HG03342 (cell line): ENCODE measurements at regions not wholly inside any gene's neighbourhood (a gene's known extent, or its start where the extent isn't known, plus 50 kb on each side); places are given as distances from the start of the nearest gene placed in this dataset.

Experiments
- ATAC-seq: cut with Tn5 transposase; IDR thresholded peaks from one replicate; pipeline ENCODE4 v1.9.1; 2021; ENCODE audit warnings: mild to moderate bottlenecking, moderate library complexity; ENCODE audit not compliant: unreplicated experiment

DNA sequence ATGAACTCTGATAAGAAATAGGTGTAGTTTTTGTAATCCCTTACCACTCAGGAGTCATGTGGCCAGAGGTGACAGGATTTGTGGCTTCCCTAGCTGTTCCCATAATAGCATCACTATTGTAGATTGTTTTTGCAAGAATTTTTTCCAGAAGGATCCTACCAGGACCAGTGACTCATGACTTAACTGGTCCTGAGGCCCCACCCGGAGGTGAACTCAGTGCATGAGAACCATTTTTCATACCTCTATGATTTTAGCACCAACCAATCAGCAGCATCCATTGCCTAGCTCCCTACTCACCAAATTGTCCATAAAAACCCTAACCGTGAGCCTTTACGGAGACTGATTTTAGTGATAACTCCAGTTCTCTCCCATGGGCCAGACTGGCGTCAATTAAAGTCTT lies 484.8 kb downstream of the PSAT1 start:
- no peak for ATAC-seq

DNA sequence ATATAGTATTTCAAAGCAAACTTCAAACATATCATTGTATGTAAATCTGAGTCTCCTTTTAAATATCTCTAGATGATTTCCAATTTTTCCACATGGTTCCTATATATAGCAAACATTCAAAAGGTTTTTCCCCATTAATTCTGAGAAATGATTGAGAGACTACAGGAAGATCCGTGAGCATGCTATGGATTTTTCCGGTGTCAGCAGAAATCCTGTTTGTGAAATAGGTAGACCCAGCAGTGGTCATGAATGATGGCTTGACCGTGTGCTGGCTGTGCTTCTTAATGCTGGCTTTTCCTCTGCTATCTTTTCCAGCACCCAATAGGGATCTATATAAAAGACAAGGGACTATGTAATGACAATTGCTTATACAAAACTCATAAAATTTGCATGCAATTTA lies 485.3 kb downstream of the PSAT1 start:
- no peak for ATAC-seq

DNA sequence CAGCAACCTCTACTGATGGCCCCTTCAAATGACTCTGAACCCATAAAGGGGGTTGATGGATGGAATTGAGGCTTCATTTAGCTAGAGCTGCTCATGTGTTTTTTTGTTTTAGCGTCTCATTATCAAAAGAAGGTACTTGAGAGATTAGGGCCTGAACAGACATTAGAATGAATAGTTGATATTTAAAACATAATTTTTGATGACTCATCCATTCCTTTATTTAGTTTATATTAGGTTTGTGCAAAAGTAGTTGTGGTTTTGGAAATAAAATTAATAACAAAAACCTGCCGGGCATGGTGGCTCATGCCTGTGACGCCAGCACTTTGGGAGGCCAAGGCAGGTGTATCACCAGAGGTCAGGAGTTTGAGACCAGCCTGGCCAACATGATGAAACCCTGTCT lies 485.9 kb downstream of the PSAT1 start:
- ATAC-seq: no peak

DNA sequence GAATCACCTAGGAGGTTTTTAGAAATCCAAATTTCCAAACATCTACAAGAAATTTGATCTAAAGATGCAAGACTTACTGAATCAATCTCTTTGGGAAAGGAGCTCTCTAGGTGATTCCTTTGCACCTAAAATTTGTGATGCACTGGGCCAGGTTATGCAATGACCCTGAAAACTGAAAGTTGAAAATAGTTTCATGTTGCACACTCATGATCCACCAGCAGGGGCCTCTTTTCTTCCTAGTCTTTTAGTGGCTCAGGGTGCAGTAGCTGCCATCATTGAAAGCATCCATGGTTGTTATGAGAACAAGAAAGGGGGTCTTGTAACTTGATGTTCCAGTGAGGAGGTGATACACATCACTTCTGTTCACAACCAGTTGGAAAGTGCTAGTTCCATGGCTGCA lies 486.8 kb downstream of the PSAT1 start:
- peak; percentile 63 for ATAC-seq

DNA sequence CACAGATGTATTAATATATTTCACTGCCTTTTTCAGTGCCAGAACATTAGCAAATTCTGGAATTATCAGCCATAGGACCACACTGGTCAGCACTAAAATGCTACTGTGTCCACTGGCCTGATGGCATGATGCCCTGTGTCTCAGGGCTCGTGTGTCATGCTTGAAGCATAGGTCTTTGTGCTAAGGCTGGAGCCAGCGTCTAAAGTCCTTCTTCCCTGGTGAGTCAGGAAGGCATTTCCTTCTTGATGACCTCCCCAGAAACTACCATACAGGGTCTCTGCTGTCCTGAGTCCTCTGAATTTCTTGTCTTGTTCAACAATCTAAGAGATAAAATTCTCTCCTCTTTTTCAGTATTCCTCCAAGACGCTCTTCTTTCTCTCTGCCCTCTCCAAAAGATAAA lies 489.9 kb downstream of the PSAT1 start:
- no peak for ATAC-seq

DNA sequence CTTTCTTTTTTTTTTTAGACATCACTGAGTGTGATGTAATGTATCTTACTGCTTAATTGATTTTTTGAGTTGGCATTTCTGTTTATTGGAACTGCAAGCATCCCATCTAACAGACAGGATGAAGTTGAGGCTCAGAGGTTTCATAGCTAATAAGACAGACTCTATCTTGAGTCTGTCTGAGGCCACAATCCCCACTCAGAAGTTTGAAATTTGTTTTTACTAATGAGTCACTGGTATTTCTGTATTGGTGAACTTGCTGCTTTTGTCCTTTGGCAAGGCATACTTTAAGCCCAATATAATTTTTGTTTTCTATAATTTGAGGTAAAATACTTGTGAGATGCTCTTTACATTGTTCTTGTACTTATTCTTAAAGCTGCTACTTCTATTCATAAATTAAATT lies 491.2 kb downstream of the PSAT1 start:
- no peak for ATAC-seq

DNA sequence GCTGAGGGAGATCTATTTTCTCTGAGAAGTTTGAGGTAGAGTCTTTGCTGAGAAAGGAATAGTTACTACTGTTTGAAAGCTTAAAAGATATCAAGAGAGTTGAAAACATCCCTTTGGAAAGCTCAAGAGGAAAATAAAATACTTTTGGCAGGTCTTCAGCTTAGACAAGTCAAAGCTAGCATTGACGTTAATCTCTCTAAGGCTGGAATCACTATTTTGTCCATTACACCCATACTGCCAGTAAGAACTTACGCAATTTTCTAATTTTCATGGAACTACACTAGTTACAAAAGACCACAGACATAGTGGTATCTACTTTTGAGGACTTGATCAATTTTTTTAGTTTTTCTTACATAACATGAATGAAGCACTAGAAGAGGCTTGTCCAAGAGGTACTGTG lies 494.9 kb downstream of the PSAT1 start:
- no peak for ATAC-seq

DNA sequence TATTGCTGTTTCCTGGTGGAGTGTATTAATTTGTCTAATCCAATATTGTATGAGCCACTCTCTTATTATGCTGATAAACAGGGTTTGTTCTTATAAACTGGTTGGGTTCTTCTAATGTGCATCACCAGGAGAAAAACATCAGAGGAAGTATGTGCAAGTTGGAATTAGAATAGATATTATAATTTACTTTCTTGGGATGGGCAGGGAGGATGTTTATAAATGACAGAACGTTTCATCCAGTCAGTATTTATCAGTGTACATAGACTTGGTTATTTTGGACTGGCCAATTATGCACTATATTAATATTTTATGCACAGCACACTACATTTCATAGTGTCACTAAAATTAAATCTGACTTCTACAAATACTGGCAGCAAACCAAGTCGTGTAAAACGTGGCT lies 495.8 kb downstream of the PSAT1 start:
- ATAC-seq: no peak

DNA sequence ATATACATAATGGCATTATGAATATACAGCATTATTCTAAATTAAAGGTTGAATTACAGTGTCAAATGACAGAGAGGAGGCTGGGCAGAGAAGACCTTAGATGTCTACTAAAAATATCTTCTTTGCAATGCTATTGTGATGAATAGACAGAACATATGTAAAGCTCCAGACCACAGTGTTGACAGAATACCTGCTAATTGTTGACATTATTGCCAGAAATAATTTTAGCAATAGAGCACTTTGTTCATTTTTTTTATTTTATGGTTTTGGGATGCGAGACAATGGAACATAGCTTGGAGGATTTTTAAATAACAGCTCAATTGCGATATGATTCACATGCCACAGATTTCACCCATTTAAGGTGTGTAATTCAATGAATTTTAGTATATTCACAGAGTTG lies 508.8 kb downstream of the PSAT1 start:
- ATAC-seq: no peak

DNA sequence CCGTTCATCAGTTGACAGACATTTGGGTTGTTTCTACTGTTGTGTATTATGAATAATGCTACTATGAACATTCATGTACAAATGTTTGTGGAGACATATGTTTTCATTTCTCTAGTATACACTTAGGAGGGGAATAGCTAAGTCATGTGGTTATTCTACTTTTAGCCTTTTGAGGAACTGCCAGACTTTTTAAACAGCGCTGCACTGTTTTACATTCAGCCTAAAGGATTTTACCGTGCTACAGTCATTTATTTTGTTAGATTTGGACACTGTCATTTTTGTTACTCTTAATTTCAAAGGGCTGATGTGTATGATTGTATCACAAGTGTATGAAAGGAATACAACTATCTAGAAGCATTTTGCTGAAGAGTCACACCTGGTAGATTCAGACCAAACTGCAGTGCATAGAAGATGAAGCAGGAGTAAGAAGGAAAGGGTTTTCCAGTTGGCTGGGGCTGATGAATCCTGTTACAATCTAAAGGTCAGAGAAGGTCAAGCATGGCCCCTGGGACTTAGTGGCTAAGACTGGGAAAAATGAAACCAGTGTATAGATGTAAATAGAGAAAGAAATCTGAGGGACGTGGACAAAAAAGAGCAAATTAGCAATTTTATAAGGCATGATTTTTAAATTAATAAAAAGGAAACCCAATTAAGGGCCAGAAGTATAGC lies 509.7 kb downstream of the PSAT1 start:
- ATAC-seq: no peak

DNA sequence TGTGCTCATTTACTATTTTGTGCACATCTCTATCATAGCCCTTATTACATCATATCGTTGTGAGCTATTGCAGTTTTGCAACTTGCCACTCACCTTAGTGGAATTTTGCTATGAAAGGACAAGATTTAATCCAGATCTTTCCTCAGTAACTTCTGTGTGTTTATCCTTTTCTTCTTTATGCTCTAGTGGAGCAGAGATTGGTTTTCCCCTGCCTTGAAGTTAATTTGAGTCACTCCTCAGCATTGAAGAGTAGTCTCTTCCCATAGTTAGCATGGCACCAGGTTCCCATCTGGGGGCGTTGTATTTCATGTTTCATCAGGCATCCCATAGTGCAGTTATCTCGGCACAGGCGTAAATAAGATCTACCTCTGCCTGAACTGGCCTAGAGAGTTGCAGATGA lies 510.4 kb downstream of the PSAT1 start:
- no peak for ATAC-seq

DNA sequence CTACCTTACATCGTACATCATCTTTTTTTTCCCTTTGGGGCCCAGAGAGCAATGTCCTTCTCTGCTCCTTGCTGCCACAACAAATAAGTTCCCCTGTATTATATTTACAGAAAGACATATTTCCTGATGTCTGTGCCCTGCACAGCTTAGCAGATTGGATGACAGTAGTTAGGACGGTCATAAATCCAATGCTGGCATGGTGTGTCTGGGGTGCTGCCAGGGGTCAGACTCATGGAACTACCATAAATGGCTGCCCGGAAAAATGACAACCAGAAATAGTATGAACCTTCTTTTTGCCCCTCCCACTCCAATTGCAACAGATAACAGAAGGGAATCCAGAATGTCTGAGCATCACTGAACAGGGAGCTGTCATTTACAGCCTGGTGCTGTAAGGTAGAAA lies 511.1 kb downstream of the PSAT1 start:
- ATAC-seq: no peak

DNA sequence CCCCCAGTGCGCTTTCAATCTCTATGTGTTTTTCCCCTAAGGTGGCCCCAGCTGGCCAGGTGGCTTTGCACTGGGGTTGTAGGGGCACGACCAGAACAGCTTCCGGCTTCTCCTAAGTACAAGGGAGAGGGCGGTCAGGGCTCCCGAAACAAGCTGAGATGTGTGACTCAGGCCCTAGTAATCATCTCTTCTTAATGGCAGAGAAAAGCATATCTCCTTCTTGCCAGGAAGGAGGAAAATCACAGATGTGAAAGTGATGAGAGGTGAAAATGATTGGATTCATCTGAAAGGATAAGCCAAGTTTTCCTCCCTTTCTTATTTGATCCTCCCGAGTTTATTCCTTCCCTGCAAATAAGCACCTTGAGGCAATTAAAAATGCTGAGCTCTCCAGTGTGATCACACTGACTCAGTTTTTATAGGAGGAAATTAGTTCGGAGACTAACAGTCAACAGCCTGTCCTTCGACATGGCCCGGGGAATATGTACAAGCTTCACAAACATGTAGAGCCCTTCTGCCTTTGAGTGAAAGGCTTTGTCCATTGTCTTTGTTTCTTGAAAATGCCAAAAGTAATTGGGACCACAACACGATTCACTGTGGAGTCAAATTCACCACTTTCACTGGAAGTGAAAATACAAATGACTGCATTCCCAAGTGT lies 514.8 kb downstream of the PSAT1 start:
- no peak for ATAC-seq

DNA sequence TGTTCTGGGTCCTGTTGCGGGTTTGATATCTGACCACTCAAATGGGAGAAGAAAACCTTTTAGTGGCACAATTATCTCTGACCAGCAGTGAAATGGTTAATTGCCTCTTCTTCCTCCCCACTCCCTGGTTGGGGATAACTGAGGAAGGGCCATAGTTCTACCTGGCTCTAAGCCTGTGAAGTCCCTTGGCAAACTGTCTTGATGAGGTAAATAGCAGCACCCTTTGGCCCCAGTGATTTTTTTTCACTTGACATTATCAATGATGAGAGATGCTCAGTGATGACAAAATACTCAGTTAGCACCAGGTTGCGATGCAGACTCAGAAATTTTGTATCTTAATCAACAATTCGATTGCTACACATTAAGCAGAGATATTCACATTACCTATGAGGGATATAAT lies 515.7 kb downstream of the PSAT1 start:
- no peak for ATAC-seq

DNA sequence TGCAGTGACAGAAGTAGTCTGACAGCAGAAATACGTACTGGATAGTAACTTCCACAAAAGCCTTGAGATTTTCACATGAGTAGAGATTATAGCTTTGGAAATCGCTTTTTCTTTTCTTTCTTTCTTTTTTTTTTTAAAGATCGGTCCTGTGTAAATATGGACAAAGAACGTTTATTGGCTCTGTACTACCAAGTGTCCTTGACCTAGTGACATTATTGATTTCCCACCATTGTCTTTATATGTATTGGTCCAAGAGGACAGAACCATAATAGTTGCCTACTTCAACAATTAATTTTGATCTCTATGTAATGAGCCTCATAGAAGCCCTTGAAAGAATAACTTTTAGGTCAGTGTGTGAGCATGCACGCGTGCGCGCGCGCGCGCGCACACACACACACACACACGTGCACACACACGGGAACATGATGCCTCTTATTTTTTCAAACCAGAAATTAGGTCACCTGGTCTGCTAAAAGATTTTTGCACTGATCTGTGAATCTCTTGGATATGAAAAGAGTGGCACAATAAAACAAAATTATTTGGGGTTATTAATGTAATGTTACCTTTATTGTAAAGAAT lies 516.8 kb downstream of the PSAT1 start:
- no peak for ATAC-seq

DNA sequence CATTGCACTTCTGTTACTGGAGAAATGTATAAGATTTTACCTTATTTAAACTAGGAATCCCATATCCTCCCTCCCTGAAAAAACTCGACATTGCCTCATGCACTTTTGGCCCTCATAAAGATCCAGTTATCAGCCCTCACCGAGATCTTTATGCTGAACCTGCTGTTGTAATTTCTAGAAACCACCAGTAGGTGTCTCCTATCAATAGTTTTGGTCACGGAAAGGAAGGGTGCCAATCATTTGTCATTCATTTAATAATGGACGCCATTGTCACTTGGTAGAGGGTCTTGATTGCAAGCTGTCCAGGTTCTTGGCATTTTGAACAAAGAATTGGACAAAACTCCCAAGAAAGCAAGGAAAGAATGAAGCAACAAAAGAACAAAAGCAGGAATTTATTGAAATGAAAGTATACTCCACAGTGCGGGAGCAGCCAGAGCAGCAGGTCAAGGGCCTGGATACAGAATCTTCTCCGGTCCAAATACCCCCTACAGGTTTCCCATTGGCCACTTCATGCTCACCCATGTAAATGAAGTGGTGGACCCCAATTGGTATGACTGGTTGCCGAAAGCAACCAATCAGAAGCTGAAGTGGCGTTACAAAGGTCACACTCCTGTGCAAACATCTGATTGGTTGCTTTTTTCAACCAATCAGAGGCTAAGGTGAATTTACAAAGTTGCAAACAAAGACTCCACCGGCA lies 524.3 kb downstream of the PSAT1 start:
- peak; percentile 89 for ATAC-seq

DNA sequence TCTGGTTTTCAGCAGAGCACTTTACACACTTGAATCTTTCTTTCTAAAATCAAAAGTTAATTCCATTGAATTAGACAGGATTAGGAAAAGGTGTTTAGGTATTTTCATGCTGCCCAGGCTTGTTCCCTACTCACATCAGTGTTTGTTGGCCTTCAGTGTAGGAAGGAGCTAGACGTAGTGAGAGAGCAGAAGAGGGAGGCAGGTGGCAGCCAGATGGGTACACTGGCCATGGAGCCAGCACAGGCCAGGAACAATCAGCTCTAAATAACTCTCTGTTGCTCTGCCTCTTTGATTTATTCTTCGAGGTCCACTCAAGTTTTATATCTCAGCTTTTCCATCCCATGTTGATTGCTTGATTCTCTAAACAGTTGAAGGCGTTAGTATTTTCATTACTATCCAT lies 529.6 kb downstream of the PSAT1 start:
- ATAC-seq: no peak

DNA sequence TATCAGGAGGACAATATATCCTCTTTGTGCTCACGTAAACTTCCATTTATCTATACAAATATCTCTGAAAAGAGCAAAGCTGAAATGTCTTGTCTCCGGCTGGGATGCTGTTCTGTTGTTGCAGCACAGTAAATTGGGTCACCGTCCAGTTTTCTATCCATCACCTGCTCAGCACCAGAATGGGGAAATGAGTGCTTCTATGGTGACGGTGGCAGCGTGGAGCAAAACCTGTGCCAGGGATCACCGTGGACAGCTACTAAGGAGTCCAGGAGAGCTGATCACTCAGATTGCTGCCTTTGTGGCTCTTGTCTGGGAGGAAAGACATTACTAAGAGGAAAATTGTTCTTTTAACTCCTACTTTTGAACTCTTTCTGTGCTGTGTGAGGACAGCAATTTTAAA lies 531.6 kb downstream of the PSAT1 start:
- no peak for ATAC-seq

DNA sequence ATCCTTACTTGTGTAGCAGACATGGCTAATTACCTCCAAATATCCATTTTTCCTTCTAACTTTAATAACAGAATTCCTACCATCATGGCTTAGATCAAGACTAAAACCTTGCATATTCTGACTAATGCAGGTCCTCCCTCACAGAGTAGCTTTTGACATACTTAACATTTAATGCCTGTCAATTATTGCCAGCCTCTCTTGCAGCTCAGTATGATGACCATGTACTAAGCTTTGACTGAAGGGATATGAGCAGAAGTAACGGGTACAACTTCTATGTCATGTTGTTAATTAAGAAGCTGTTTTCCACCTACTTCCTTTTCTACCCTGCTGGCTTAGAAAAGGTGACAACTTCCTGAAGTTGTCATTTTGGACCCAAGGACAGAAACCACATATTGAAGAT lies 533.4 kb downstream of the PSAT1 start:
- ATAC-seq: no peak

DNA sequence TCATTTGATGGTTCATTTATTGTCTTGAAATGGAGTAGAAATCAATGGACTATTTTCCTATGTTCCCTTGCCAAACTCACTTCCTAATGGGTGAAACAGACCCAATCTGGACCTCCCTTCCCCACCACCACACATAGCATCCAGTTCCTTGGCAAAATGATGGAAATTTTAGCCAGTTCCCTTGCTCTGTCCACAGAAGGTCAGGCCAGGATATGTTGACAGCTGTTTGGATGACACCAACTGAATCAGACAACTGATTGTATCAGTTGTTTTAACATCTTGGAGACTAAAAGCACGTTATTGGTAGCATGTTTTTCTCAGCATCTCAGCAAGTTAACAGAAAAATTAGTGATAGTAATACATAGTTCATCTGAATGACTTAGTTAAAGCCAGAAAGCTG lies 534.8 kb downstream of the PSAT1 start:
- no peak for ATAC-seq

DNA sequence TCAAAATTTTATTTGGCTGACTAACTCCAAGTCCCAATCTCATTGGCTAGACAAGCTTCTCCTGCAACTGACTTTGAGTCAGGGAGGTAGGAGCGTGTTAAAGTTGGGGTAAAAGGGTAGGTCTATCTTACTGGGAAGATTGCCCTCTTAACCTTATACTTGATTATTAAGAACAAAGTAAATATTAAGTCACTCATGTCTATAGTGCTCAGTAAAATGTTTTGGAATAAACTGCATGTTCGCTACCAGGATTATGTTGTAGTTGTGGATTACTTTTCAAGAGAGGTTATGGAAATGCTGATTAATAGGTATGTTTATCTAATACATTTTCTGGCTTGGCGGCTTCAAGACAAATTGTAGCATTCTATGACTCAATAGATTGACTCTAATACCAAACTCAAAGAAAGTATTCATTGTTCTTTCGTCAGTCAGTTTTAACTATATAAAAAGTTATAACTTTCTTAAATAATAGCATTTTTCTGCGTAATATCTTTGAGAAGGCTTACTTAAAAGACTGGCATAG lies 539.1 kb downstream of the PSAT1 start:
- ATAC-seq: no peak

DNA sequence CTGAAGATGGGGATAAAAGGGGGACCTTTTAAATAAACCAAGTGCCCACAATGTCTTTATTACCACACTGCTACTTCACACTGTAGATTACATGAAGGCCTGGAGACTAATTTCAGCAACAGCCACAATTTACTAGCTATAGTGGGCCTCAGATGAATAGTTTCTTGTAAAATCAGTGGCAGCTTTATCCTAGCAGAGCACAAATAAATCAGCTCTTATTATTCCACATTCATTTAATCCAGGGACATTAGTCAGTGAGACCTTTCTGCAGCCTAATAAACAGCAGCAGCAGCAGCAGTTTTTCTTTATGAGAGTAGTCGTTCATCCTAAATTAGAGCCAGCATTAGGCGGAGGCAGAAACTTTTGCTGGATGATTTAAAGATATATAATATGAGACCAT lies 542.3 kb downstream of the PSAT1 start:
- no peak for ATAC-seq
